ENCODE measurements at regions not wholly inside any gene's neighbourhood (a gene's known extent, or its start where the extent isn't known, plus 50 kb on each side); places are given as distances from the start of the nearest gene placed in this dataset.

- no peak for DNase-seq
- peak; percentile 73 for ATAC-seq
- intact Hi-C loops (cut with DNase I), result no loop called here
- Histone ChIP-seq H3K36me3 (no peaks in the 10 kb centered on the region), H3K27ac (no peak overlapping the region), H3K4me3 (no peak overlapping the region), H3K9me3 (no peaks in the 10 kb centered on the region), H3K4me1 (no peaks in the 10 kb centered on the region), H3K27me3 (no peaks in the 10 kb centered on the region)
- TF ChIP-seq CTCF (IDR thresholded peaks at IDR 0.05), result peak; percentile 30
These were observed 289.8 kb upstream of the SPRED2 start for GRCh38 chr2:65722028-65722778.

GRCh38 chr2:65716698-65717097 is 284.3 kb upstream of the SPRED2 start:
- H3K9me3 ChIP-seq, result no peaks in the 10 kb centered on the region
- TF ChIP-seq CTCF (IDR thresholded peaks at IDR 0.05), result no peak
- ATAC-seq (no peak), DNase-seq (no peak)
- H3K4me3 ChIP-seq, result no peak overlapping the region
- H3K4me1 ChIP-seq, result no peaks in the 10 kb centered on the region
- intact Hi-C loops (cut with DNase I), result no loop called here
- no peaks in the 10 kb centered on the region for H3K36me3 ChIP-seq
- no peaks in the 10 kb centered on the region for H3K27me3 ChIP-seq
- no peak overlapping the region for H3K27ac ChIP-seq

GRCh38 chr2:65715323-65715722 is 282.9 kb upstream of the SPRED2 start:
- Histone ChIP-seq H3K36me3 (no peaks in the 10 kb centered on the region), H3K4me1 (no peaks in the 10 kb centered on the region), H3K9me3 (no peaks in the 10 kb centered on the region), H3K27ac (no peak overlapping the region), H3K4me3 (no peak overlapping the region), H3K27me3 (no peaks in the 10 kb centered on the region)
- intact Hi-C loops (cut with DNase I), result no loop called here
- no peak for DNase-seq
- no peak for TF ChIP-seq CTCF (IDR thresholded peaks at IDR 0.05)
- no peak for ATAC-seq

- H3K36me3 ChIP-seq, result no peaks in the 10 kb centered on the region
- no peaks in the 10 kb centered on the region for H3K4me1 ChIP-seq
- TF ChIP-seq CTCF (IDR thresholded peaks at IDR 0.05), result no peak
- no peaks in the 10 kb centered on the region for H3K9me3 ChIP-seq
- H3K27me3 ChIP-seq, result no peaks in the 10 kb centered on the region
- DNase-seq (no peak), ATAC-seq (no peak)
- intact Hi-C loops (cut with DNase I), result no loop called here
- H3K4me3 ChIP-seq, result no peak overlapping the region
- no peak overlapping the region for H3K27ac ChIP-seq
These were observed 282.5 kb upstream of the SPRED2 start for GRCh38 chr2:65714866-65715265.

- intact Hi-C loops (cut with DNase I), result no loop called here
- DNase-seq (no peak), ATAC-seq (no peak)
- no peak overlapping the region for H3K4me3 ChIP-seq
- no peaks in the 10 kb centered on the region for H3K27me3 ChIP-seq
- no peaks in the 10 kb centered on the region for H3K9me3 ChIP-seq
- no peak overlapping the region for H3K27ac ChIP-seq
- TF ChIP-seq CTCF (IDR thresholded peaks at IDR 0.05), result no peak
- H3K4me1 ChIP-seq, result no peaks in the 10 kb centered on the region
- no peaks in the 10 kb centered on the region for H3K36me3 ChIP-seq
These were observed 279.5 kb upstream of the SPRED2 start for GRCh38 chr2:65711863-65712262.

Data from upper lobe of right lung (tissue), 1 donor.